ENCODE measurements at regions not wholly inside any gene's neighbourhood (a gene's known extent, or its start where the extent isn't known, plus 50 kb on each side); places are given as distances from the start of the nearest gene placed in this dataset.

DNA sequence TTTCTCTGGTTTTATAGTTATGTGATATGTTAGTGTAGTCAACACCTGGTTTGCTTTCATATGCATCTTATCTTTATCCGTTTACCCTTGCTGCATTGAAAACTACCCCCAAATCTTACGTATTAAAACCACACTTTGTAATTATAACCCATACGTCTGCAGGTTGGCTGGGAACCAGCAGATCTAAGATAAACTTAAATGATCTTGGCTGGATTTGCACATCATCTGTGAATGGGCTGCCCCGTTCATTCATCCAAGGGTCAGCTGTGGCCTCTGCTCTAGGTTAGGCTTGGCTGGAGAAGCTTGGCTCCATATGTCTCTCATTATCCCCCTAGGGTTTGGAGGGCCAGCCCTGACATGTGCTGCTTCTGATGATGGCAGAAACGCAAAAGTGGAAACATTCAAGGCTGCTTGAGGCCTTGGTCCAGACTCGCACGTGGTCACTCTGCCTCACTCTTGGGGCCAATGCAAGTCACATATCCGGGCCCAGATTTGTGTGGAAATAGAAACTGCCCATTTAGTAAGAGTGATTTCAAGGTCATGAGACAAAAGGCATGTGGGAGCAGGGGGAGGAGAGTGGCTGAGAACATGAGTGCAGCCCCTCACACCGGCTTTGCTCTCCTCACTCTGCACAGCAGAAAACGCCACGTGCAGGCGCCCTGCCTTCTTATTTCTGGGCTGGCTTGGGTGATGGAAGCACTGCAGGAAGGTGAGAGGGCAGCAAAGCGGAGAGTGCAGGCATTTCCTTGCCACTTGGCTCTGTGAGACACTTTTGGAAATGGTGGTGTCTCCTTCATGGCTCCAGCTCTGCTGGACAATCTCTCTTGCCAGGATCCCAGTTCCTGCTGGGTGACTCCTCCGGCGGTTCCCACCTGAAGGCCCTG is 553.8 kb downstream of the GLRX3 start:
- WGBS, 5 donors: 71 to 77% (median 75%) methylated on average over 14 to 15 of the region's 15 CpGs
- intact Hi-C loops (cut with DNase I; ENCODE audit: low total_unique reads): no loop called here
- H3K36me3 ChIP-seq: no peaks in the 10 kb centered on the region

DNA sequence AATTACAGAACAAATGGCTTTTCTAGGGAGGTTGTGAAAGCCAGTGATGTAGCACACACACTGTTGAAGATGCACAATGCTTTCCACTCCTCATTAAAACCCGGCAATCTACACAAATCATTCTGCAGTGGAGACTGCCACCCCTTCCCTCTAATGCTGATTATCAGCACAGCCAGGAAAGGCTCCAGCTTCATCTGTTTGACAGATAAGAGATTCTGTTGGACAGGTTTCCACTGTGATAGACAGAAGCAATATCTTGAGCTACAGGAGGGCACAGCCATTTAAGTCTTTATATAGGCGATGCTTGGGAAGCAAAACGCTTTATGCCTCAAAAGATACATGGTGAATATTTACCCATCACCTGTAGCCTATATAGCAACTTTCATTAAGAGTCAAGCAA is 555.6 kb downstream of the GLRX3 start:
- WGBS, 5 donors: 56 to 66% (median 60%) methylated on average over 3 of the region's 3 CpGs
- no peak for DNase-seq
- Histone ChIP-seq H3K9me3 (no peaks in the 10 kb centered on the region), H3K36me3 (no peaks in the 10 kb centered on the region), H3K27me3 (replicated peaks in 1 of 7) (no peaks in the 10 kb centered on the region), H3K27ac (no peak overlapping the region), H3K4me1 (peaks cover 0 to 4% (median 0%) of the 10 kb centered on the region in 6 donors), H3K4me3 (no peak overlapping the region)
- intact Hi-C loops (cut with DNase I; ENCODE audit: low total_unique reads): no loop called here
- TF ChIP-seq CTCF (IDR thresholded peaks at IDR 0.05 in 8 of 11, conservative IDR thresholded peaks at IDR 0.05 in 3 of 11): no peak
- no peak for TF ChIP-seq POLR2AphosphoS5 (IDR thresholded peaks at IDR 0.05)

More for the DNA sequence above, 553.8 kb downstream of the GLRX3 start:
- H3K9me3 ChIP-seq: peaks cover 0 to 9% (median 5%) of the 10 kb centered on the region in 8 donors
- H3K4me1 ChIP-seq: peaks cover 0 to 4% (median 0%) of the 10 kb centered on the region in 6 donors
- DNase-seq: no peak
- H3K4me3 ChIP-seq: no peak overlapping the region
- H3K27me3 ChIP-seq (replicated peaks in 1 of 7): no peaks in the 10 kb centered on the region
- no peak overlapping the region for H3K27ac ChIP-seq
- TF ChIP-seq POLR2AphosphoS5 (IDR thresholded peaks at IDR 0.05) (no peak), POLR2A (IDR thresholded peaks at IDR 0.05) (no peak), CTCF (IDR thresholded peaks at IDR 0.05 in 8 of 11, conservative IDR thresholded peaks at IDR 0.05 in 3 of 11) (no peak)

- TF ChIP-seq CTCF (IDR thresholded peaks at IDR 0.05 in 8 of 11, conservative IDR thresholded peaks at IDR 0.05 in 3 of 11) (no peak), POLR2A (IDR thresholded peaks at IDR 0.05) (no peak), POLR2AphosphoS5 (IDR thresholded peaks at IDR 0.05) (no peak)
- WGBS, 5 donors: 88 to 98% (median 93%) methylated on average over 9 of the region's 9 CpGs
- Histone ChIP-seq H3K27ac (no peak overlapping the region), H3K4me3 (no peak overlapping the region), H3K36me3 (no peaks in the 10 kb centered on the region), H3K9me3 (no peaks in the 10 kb centered on the region), H3K27me3 (replicated peaks in 1 of 7) (no peaks in the 10 kb centered on the region), H3K4me1 (no peaks in the 10 kb centered on the region)
- intact Hi-C loops (cut with DNase I; ENCODE audit: low total_unique reads): no loop called here
- DNase-seq: no peak
Observed at GRCh38 chr10:130696870-130697269, 560.7 kb downstream of the GLRX3 start.

DNA sequence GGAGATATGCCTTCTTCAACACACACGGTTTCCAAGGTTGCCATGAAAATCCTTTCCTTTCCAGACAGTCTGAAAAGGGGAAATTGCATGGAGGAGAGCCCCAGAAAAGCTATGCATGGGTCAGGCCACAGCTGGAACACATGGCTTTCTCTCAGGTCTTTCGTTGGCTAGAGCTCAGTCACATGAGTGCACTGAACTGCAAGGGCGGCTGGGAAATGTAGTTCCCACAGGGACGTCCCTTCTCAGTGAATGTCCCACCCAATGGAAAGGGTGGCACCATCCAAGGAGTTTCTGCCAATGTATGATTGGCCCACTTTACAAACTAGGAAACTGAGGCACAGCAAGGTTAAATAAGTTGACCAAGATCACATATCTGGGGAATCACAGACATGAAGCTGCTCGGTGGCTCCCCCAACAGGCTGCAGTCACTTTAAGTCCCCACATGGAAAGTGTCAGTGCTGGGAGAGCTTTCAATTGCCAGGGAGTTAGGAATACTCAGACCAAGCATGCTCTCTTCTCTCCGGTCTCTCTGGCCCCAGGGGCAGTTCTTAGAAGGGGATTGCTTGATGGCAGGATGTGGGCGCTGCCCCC is 571.3 kb downstream of the GLRX3 start:
- TF ChIP-seq POLR2AphosphoS5 (IDR thresholded peaks at IDR 0.05) (no peak), POLR2A (IDR thresholded peaks at IDR 0.05) (no peak), CTCF (IDR thresholded peaks at IDR 0.05 in 8 of 11, conservative IDR thresholded peaks at IDR 0.05 in 3 of 11) (no peak)
- Histone ChIP-seq H3K4me1 (no peaks in the 10 kb centered on the region), H3K27ac (no peak overlapping the region), H3K27me3 (replicated peaks in 1 of 7) (peaks cover 0 to 18% (median 0%) of the 10 kb centered on the region in 7 donors), H3K36me3 (no peaks in the 10 kb centered on the region), H3K9me3 (no peaks in the 10 kb centered on the region), H3K4me3 (no peak overlapping the region)
- intact Hi-C loops (cut with DNase I; ENCODE audit: low total_unique reads): no loop called here
- no peak for DNase-seq
- 74 to 79% (median 77%) methylated on average over 7 of the region's 7 CpGs for WGBS, 5 donors
